Right cardiac atrium (tissue), 5 donors: ENCODE measurements at regions not wholly inside any gene's neighbourhood (a gene's known extent, or its start where the extent isn't known, plus 50 kb on each side); places are given as distances from the start of the nearest gene placed in this dataset.

Experiments used
- ATAC-seq, 2 donors: fragments of 200-7000 bp; cut with Tn5 transposase; one replicate each; pipeline versions ENCODE4 v1.8.0 to v1.9.1; 2020; ENCODE audit warnings: moderate library complexity in 2 of 2, mild to moderate bottlenecking in 1 of 2
- DNase-seq, 3 donors: peaks; one replicate each; pipeline ENCODE4 v3.0.0-alpha.2; 2020
- H3K27ac ChIP-seq: one replicate; pipeline ENCODE4 v1.5.1; 2013; ENCODE audit warnings: mild to moderate bottlenecking, low read length, control low read depth, moderate library complexity
- H3K27me3 ChIP-seq: one replicate; pipeline ENCODE4 v1.6.1; 2013; ENCODE audit not compliant: control insufficient read depth, insufficient read depth
- H3K4me1 ChIP-seq: one replicate; pipeline ENCODE4 v1.6.1; 2013; ENCODE audit warnings: low read length; ENCODE audit not compliant: control insufficient read depth, insufficient read depth
- H3K4me3 ChIP-seq: one replicate; pipeline ENCODE4 v1.5.1; 2013; ENCODE audit warnings: low read length, control low read depth
- H3K9me3 ChIP-seq: one replicate; pipeline ENCODE4 v1.6.1; 2013; ENCODE audit warnings: low read length; ENCODE audit not compliant: control insufficient read depth
- WGBS: extraction: QIAGEN DNeasy Blood & Tissue Kit; methylation state at CpG from one replicate; pipeline ENCODE4 v1.1.7; 2013; 5-methylcytosine and 5-hydroxymethylcytosine counted together
- intact Hi-C, 4 donors: fragments of 100-400 bp; cut with DNase I; formaldehyde crosslinking; loops; one replicate each; pipeline versions ENCODE4 v1.11.0 to v1.14.0; 2022 to 2023
- donor health status: healthy with polysubstance abuse.
- donor health status: DM: no; HTN: yes; CAD: no.
- donor health status: DM: no; HTN: no; CAD: no.
- donor health status: DM: no; HTN: yes; CAD: no; lungs with severe emphysema.
- donor health status: DM: yes; HTN: yes; CAD: no.

GRCh38 chr4:153933915-153934687 is 145.2 kb upstream of the SFRP2 start:
- Histone ChIP-seq H3K4me3 (no peak overlapping the region), H3K27me3 (no peaks in the 10 kb centered on the region), H3K4me1 (no peaks in the 10 kb centered on the region), H3K9me3 (no peaks in the 10 kb centered on the region), H3K27ac (peak overlapping the region; percentile 79)
- intact Hi-C loops: no loop called here
- WGBS: 59% methylated on average over 8 of the region's 8 CpGs
- DNase-seq (peak in 2 of 3 donors; percentile 22 to 37), ATAC-seq (peak; percentile 35 to 39)

- no peak overlapping the region for H3K27ac ChIP-seq
- H3K4me3 ChIP-seq: no peak overlapping the region
- H3K9me3 ChIP-seq: no peaks in the 10 kb centered on the region
- intact Hi-C loops: no loop called here
- 78% methylated on average over 1 of the region's 1 CpG for WGBS
- H3K27me3 ChIP-seq: no peaks in the 10 kb centered on the region
- no peak for DNase-seq
- H3K4me1 ChIP-seq: no peaks in the 10 kb centered on the region
- ATAC-seq: peak; percentile 37 to 65
These were observed 142.9 kb upstream of the SFRP2 start for GRCh38 chr4:153931804-153932203.

GRCh38 chr4:153929675-153930074 is 140.8 kb upstream of the SFRP2 start:
- 62% methylated on average over 5 of the region's 5 CpGs for whole genome bisulfite sequencing
- no peak for ATAC-seq

GRCh38 chr4:153927451-153927850 is 138.6 kb upstream of the SFRP2 start:
- H3K4me3 ChIP-seq: no peak overlapping the region
- WGBS: 73% methylated on average over 5 of the region's 5 CpGs
- H3K27me3 ChIP-seq: no peaks in the 10 kb centered on the region
- intact Hi-C loops: no loop called here
- no peak for ATAC-seq
- H3K9me3 ChIP-seq: no peaks in the 10 kb centered on the region
- no peaks in the 10 kb centered on the region for H3K4me1 ChIP-seq
- H3K27ac ChIP-seq: no peak overlapping the region
- no peak for DNase-seq

More at GRCh38 chr4:153929675-153930074, 140.8 kb upstream of the SFRP2 start:
- DNase-seq: no peak
- Histone ChIP-seq H3K27me3 (no peaks in the 10 kb centered on the region), H3K9me3 (no peaks in the 10 kb centered on the region), H3K4me1 (no peaks in the 10 kb centered on the region), H3K27ac (no peak overlapping the region), H3K4me3 (no peak overlapping the region)
- intact Hi-C loops: no loop called here

- ATAC-seq (no peak), DNase-seq (no peak)
- intact Hi-C loops: no loop called here
- Histone ChIP-seq H3K27me3 (no peaks in the 10 kb centered on the region), H3K27ac (no peak overlapping the region), H3K4me3 (no peak overlapping the region), H3K4me1 (no peaks in the 10 kb centered on the region), H3K9me3 (no peaks in the 10 kb centered on the region)
- 67% methylated on average over 2 of the region's 2 CpGs for WGBS
These were observed 133.3 kb upstream of the SFRP2 start for GRCh38 chr4:153922148-153922547.

GRCh38 chr4:153919667-153920066 is 130.8 kb upstream of the SFRP2 start:
- WGBS: 78% methylated on average over 3 of the region's 3 CpGs
- Histone ChIP-seq H3K27me3 (no peaks in the 10 kb centered on the region), H3K27ac (no peak overlapping the region), H3K4me1 (no peaks in the 10 kb centered on the region), H3K4me3 (no peak overlapping the region), H3K9me3 (no peaks in the 10 kb centered on the region)
- ATAC-seq (no peak), DNase-seq (no peak)
- intact Hi-C loops: no loop called here

GRCh38 chr4:153916273-153916755 is 127.4 kb upstream of the SFRP2 start:
- no peaks in the 10 kb centered on the region for H3K4me1 ChIP-seq
- H3K27ac ChIP-seq: no peak overlapping the region
- no peaks in the 10 kb centered on the region for H3K27me3 ChIP-seq
- H3K4me3 ChIP-seq: no peak overlapping the region
- intact Hi-C loops: no loop called here
- H3K9me3 ChIP-seq: no peaks in the 10 kb centered on the region
- ATAC-seq (no peak), DNase-seq (no peak)
- 76% methylated on average over 5 of the region's 5 CpGs for WGBS

GRCh38 chr4:153912301-153912700 is 123.4 kb upstream of the SFRP2 start:
- no peaks in the 10 kb centered on the region for H3K9me3 ChIP-seq
- intact Hi-C loops: no loop called here
- DNase-seq (no peak), ATAC-seq (peak in 1 of 2 donors; percentile 61)
- no peaks in the 10 kb centered on the region for H3K4me1 ChIP-seq
- no peak overlapping the region for H3K27ac ChIP-seq
- H3K27me3 ChIP-seq: no peaks in the 10 kb centered on the region
- no peak overlapping the region for H3K4me3 ChIP-seq

GRCh38 chr4:153909672-153910071 is 120.8 kb upstream of the SFRP2 start:
- no peak for DNase-seq
- ATAC-seq: no peak
- Histone ChIP-seq H3K4me3 (no peak overlapping the region), H3K4me1 (no peaks in the 10 kb centered on the region), H3K27ac (no peak overlapping the region), H3K27me3 (no peaks in the 10 kb centered on the region), H3K9me3 (no peaks in the 10 kb centered on the region)
- intact Hi-C loops: no loop called here
- 67% methylated on average over 1 of the region's 1 CpG for WGBS

GRCh38 chr4:153906231-153906630 is 117.3 kb upstream of the SFRP2 start:
- intact Hi-C loops: no loop called here
- ATAC-seq (no peak), DNase-seq (no peak)
- H3K27ac ChIP-seq: no peak overlapping the region
- H3K4me3 ChIP-seq: no peak overlapping the region
- H3K4me1 ChIP-seq: no peaks in the 10 kb centered on the region
- H3K9me3 ChIP-seq: no peaks in the 10 kb centered on the region
- H3K27me3 ChIP-seq: no peaks in the 10 kb centered on the region

GRCh38 chr4:153905231-153905630 is 116.3 kb upstream of the SFRP2 start:
- no peak overlapping the region for H3K4me3 ChIP-seq
- no peaks in the 10 kb centered on the region for H3K4me1 ChIP-seq
- DNase-seq (peak in 1 of 3 donors; percentile 54), ATAC-seq (peak; percentile 84 to 93)
- 57% methylated on average over 7 of the region's 7 CpGs for whole genome bisulfite sequencing
- no peaks in the 10 kb centered on the region for H3K9me3 ChIP-seq
- no peaks in the 10 kb centered on the region for H3K27me3 ChIP-seq
- intact Hi-C loops: no loop called here
- no peak overlapping the region for H3K27ac ChIP-seq

GRCh38 chr4:153904011-153904410 is 115.1 kb upstream of the SFRP2 start:
- Histone ChIP-seq H3K27me3 (no peaks in the 10 kb centered on the region), H3K9me3 (no peaks in the 10 kb centered on the region), H3K4me1 (no peaks in the 10 kb centered on the region), H3K4me3 (no peak overlapping the region), H3K27ac (no peak overlapping the region)
- DNase-seq (no peak), ATAC-seq (no peak)
- intact Hi-C loops: no loop called here
- WGBS: 61% methylated on average over 5 of the region's 5 CpGs
